Stimulated activated CD4-positive, alpha-beta T cell treated with anti-CD3 and anti-CD28 coated beads, Interleukin-4, amount 100 ng/mL, for 24 hours (primary cell): ENCODE measurements at regions not wholly inside any gene's neighbourhood (a gene's known extent, or its start where the extent isn't known, plus 50 kb on each side); places are given as distances from the start of the nearest gene placed in this dataset.

Experiments used
- DNase-seq: peaks from one replicate; pipeline ENCODE4 v3.0.0-alpha.2; 2020

GRCh38 chr12:116650585-116651087 lies 87.2 kb downstream of the SPRING1 start:
- DNase-seq = no peak

GRCh38 chr12:116650062-116650461 lies 87.8 kb downstream of the SPRING1 start:
- DNase-seq = no peak

- no peak for DNase-seq
Observed at GRCh38 chr12:116647813-116648212, 88.6 kb downstream of the MAP1LC3B2 start.

GRCh38 chr12:116646901-116647300 lies 87.7 kb downstream of the MAP1LC3B2 start:
- DNase-seq = no peak

GRCh38 chr12:116644806-116645205 lies 85.6 kb downstream of the MAP1LC3B2 start:
- no peak for DNase-seq

- no peak for DNase-seq
Observed at GRCh38 chr12:116642683-116643082, 83.5 kb downstream of the MAP1LC3B2 start.

- DNase-seq = no peak
Observed at GRCh38 chr12:116642106-116642505, 82.9 kb downstream of the MAP1LC3B2 start.

GRCh38 chr12:116640281-116640680 lies 81.1 kb downstream of the MAP1LC3B2 start:
- no peak for DNase-seq

GRCh38 chr12:116639765-116640164 lies 80.6 kb downstream of the MAP1LC3B2 start:
- DNase-seq = no peak

GRCh38 chr12:116638376-116638775 lies 79.2 kb downstream of the MAP1LC3B2 start:
- no peak for DNase-seq

- no peak for DNase-seq
Observed at GRCh38 chr12:116637589-116638150, 78.5 kb downstream of the MAP1LC3B2 start.

GRCh38 chr12:116636608-116637519 lies 77.7 kb downstream of the MAP1LC3B2 start:
- no peak for DNase-seq

GRCh38 chr12:116635487-116635886 lies 76.3 kb downstream of the MAP1LC3B2 start:
- no peak for DNase-seq

GRCh38 chr12:116633476-116633875 lies 74.3 kb downstream of the MAP1LC3B2 start:
- DNase-seq = no peak

- no peak for DNase-seq
Observed at GRCh38 chr12:116631619-116632018, 72.4 kb downstream of the MAP1LC3B2 start.

GRCh38 chr12:116630762-116631161 lies 71.6 kb downstream of the MAP1LC3B2 start:
- no peak for DNase-seq

- no peak for DNase-seq
Observed at GRCh38 chr12:116629480-116629879, 70.3 kb downstream of the MAP1LC3B2 start.

- no peak for DNase-seq
Observed at GRCh38 chr12:116628989-116629388, 69.8 kb downstream of the MAP1LC3B2 start.

GRCh38 chr12:116628450-116628793 lies 69.2 kb downstream of the MAP1LC3B2 start:
- DNase-seq = no peak
